ENCODE measurements at regions not wholly inside any gene's neighbourhood (a gene's known extent, or its start where the extent isn't known, plus 50 kb on each side); places are given as distances from the start of the nearest gene placed in this dataset.

- Histone ChIP-seq H3K27me3 (replicated peaks; ENCODE audit: control insufficient read depth, insufficient read depth, low read length) (no peaks in the 10 kb centered on the region), H3K36me3 (ENCODE audit: control insufficient read depth, insufficient read depth, low read length) (no peaks in the 10 kb centered on the region)
- no peak for DNase-seq (ENCODE audit: extremely low read depth, insufficient read length)
Observed at GRCh38 chr4:65033899-65034298, 624.6 kb upstream of the TECRL start.

GRCh38 chr4:65028592-65028991 lies 619.3 kb upstream of the TECRL start:
- H3K27me3 ChIP-seq (replicated peaks; ENCODE audit: control insufficient read depth, insufficient read depth, low read length): no peaks in the 10 kb centered on the region
- H3K4me3 ChIP-seq (replicated peaks; ENCODE audit: low read depth, low read length): no peak overlapping the region
- H3K36me3 ChIP-seq (ENCODE audit: control insufficient read depth, insufficient read depth, low read length): no peaks in the 10 kb centered on the region
- DNase-seq (ENCODE audit: extremely low read depth, insufficient read length): no peak
- TF ChIP-seq CTCF (IDR thresholded peaks at IDR 0.05; ENCODE audit: insufficient read depth, low read length, poor library complexity, severe bottlenecking): no peak

More at GRCh38 chr4:65033899-65034298, 624.6 kb upstream of the TECRL start:
- TF ChIP-seq CTCF (IDR thresholded peaks at IDR 0.05; ENCODE audit: insufficient read depth, low read length, poor library complexity, severe bottlenecking): no peak
- no peak overlapping the region for H3K4me3 ChIP-seq (replicated peaks; ENCODE audit: low read depth, low read length)

- no peak for TF ChIP-seq CTCF (IDR thresholded peaks at IDR 0.05; ENCODE audit: insufficient read depth, low read length, poor library complexity, severe bottlenecking)
- no peak for DNase-seq (ENCODE audit: extremely low read depth, insufficient read length)
- H3K4me3 ChIP-seq (replicated peaks; ENCODE audit: low read depth, low read length): no peak overlapping the region
- no peaks in the 10 kb centered on the region for H3K36me3 ChIP-seq (ENCODE audit: control insufficient read depth, insufficient read depth, low read length)
- no peaks in the 10 kb centered on the region for H3K27me3 ChIP-seq (replicated peaks; ENCODE audit: control insufficient read depth, insufficient read depth, low read length)
Observed at GRCh38 chr4:65023883-65024670, 614.8 kb upstream of the TECRL start.

DNA sequence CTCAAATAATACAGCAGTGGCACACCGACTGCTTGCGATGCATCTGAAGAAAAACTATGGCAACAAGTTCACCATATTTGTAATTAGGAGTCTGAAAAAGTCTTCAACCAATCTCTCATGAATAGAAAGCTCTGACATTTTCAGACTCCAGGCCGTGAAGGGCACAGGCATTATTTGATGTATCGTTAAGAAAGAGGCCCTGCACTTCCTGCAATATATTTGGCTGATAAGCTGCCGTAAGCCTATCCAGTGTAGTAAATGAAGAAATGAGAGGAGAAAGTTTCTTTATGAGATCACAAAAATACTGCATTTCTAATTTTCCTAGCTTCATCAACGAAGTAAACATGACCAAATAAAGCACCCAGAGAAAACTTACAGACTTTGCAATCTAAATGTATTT lies 613.8 kb upstream of the TECRL start:
- DNase-seq (ENCODE audit: extremely low read depth, insufficient read length): no peak
- Histone ChIP-seq H3K4me3 (replicated peaks; ENCODE audit: low read depth, low read length) (no peak overlapping the region), H3K36me3 (ENCODE audit: control insufficient read depth, insufficient read depth, low read length) (no peaks in the 10 kb centered on the region), H3K27me3 (replicated peaks; ENCODE audit: control insufficient read depth, insufficient read depth, low read length) (no peaks in the 10 kb centered on the region)
- TF ChIP-seq CTCF (IDR thresholded peaks at IDR 0.05; ENCODE audit: insufficient read depth, low read length, poor library complexity, severe bottlenecking): no peak

DNA sequence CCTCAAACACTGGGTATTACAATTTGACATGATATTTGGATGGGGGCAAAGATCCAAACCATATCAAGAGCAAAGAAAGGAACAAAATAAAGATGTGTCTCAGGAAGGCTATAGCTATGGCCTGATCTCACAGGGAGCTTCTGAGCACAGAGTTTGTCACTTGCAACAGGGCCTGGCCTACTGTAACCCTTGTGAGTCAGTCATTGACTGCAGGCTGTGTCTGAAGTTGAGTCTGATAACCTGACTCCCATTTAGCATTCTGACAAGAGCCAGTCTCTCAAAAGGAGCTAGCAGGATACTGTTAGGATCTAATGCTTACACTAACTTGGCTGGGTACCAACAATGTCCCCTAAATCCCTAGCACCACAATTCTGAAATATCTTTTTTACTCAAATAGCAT lies 612.5 kb upstream of the TECRL start:
- Histone ChIP-seq H3K36me3 (ENCODE audit: control insufficient read depth, insufficient read depth, low read length) (no peaks in the 10 kb centered on the region), H3K27me3 (replicated peaks; ENCODE audit: control insufficient read depth, insufficient read depth, low read length) (no peaks in the 10 kb centered on the region), H3K4me3 (replicated peaks; ENCODE audit: low read depth, low read length) (no peak overlapping the region)
- DNase-seq (ENCODE audit: extremely low read depth, insufficient read length): no peak
- no peak for TF ChIP-seq CTCF (IDR thresholded peaks at IDR 0.05; ENCODE audit: insufficient read depth, low read length, poor library complexity, severe bottlenecking)
